IMR-90 (cell line): ENCODE measurements at regions not wholly inside any gene's neighbourhood (a gene's known extent, or its start where the extent isn't known, plus 50 kb on each side); places are given as distances from the start of the nearest gene placed in this dataset.

Source experiments
- ATAC-seq: fragments of 200-7000 bp; cut with Tn5 transposase; 2 replicates; pipeline ENCODE4 v1.9.1; 2020; ENCODE audit warnings: low read depth, mild to moderate bottlenecking, moderate library complexity
- BruUV-seq: library from RNA; stranded (reverse); fragments of 400-500 nt; replicated peaks from 2 replicates; lab custom pipeline; 2021; lab: Mats Ljungman, UMichigan
- CTCF ChIA-PET: fragments of 300-600 bp; formaldehyde crosslinking; extraction: SDS; loops from one replicate; lab custom pipeline; 2021; ENCODE audit warnings: antibody characterized with exemption; lab: Yijun Ruan, JAX
- POLR2A ChIA-PET: fragments of 300-600 bp; sonication (Branson Sonifier 250); formaldehyde crosslinking; loops from one replicate; lab custom pipeline; 2022; ENCODE audit warnings: antibody characterized with exemption; ENCODE audit not compliant: unreplicated experiment; lab: Charles Lee
- DNase-seq: peaks from one replicate; pipeline ENCODE4 v3.0.0; 2013
- H2AFZ ChIP-seq: replicated peaks from 2 replicates; pipeline ENCODE3; 2013; ENCODE audit warnings: low read length, mild to moderate bottlenecking; ENCODE audit not compliant: poor library complexity
- H2AK5ac ChIP-seq: 2 replicates; pipeline ENCODE4 v1.6.1; 2013; ENCODE audit warnings: low read depth, low read length, inconsistent platforms
- H2AK9ac ChIP-seq: replicated peaks from 2 replicates; pipeline ENCODE3; 2013; ENCODE audit warnings: mild to moderate bottlenecking, low read depth, low read length, moderate library complexity; ENCODE audit not compliant: poor library complexity
- H2BK120ac ChIP-seq: 2 replicates; pipeline ENCODE4 v1.6.1; 2013; ENCODE audit warnings: low read depth, low read length, inconsistent platforms
- H2BK15ac ChIP-seq: 3 replicates; pipeline ENCODE4 v1.6.1; 2013; ENCODE audit warnings: low read depth, low read length, inconsistent platforms
- H2BK20ac ChIP-seq: 2 replicates; pipeline ENCODE4 v1.6.1; 2013; ENCODE audit warnings: low read depth, mild to moderate bottlenecking, inconsistent platforms, low read length, moderate library complexity
- H2BK5ac ChIP-seq: 2 replicates; pipeline ENCODE4 v1.6.1; 2013; ENCODE audit warnings: mild to moderate bottlenecking, low read depth, low read length, inconsistent platforms; ENCODE audit not compliant: poor library complexity, severe bottlenecking
- H3K14ac ChIP-seq: replicated peaks from 2 replicates; pipeline ENCODE4 v1.6.1; 2013; ENCODE audit warnings: low read depth, low read length, inconsistent platforms
- H3K18ac ChIP-seq: 2 replicates; pipeline ENCODE4 v1.6.1; 2013; ENCODE audit warnings: low read depth, low read length, control low read depth
- H3K23ac ChIP-seq: 2 replicates; pipeline ENCODE4 v1.6.1; 2013; ENCODE audit warnings: low read depth, low read length, inconsistent platforms
- H3K27ac ChIP-seq: 2 replicates; pipeline ENCODE4 v1.5.1; 2013; ENCODE audit warnings: mild to moderate bottlenecking, control low read depth, low read length; ENCODE audit not compliant: insufficient read depth
- H3K27me3 ChIP-seq: 2 replicates; pipeline ENCODE4 v1.6.1; 2013; ENCODE audit warnings: low read length; ENCODE audit not compliant: control insufficient read depth, insufficient read depth
- H3K36me3 ChIP-seq: 2 replicates; pipeline ENCODE4 v1.6.1; 2013; ENCODE audit warnings: low read length, mixed read lengths; ENCODE audit not compliant: control insufficient read depth, insufficient read depth
- H3K4ac ChIP-seq: 2 replicates; pipeline ENCODE4 v1.6.1; 2013; ENCODE audit warnings: low read depth, low read length, inconsistent platforms
- H3K4me1 ChIP-seq: 2 replicates; pipeline ENCODE4 v1.6.1; 2013; ENCODE audit warnings: low read length, mixed read lengths; ENCODE audit not compliant: control insufficient read depth, insufficient read depth
- H3K4me2 ChIP-seq: 2 replicates; pipeline ENCODE4 v1.6.1; 2013; ENCODE audit warnings: low read depth, mild to moderate bottlenecking, control low read depth, low read length, moderate library complexity
- H3K4me3 ChIP-seq: 2 replicates; pipeline ENCODE4 v1.5.1; 2013; ENCODE audit warnings: low read depth, mild to moderate bottlenecking, control low read depth, low read length, moderate library complexity; ENCODE audit not compliant: insufficient read depth
- H3K56ac ChIP-seq: 2 replicates; pipeline ENCODE4 v1.6.1; 2013; ENCODE audit warnings: low read length, inconsistent platforms; ENCODE audit not compliant: insufficient read depth; ENCODE audit errors: extremely low read depth
- H3K79me1 ChIP-seq, 2 experiments: 2 replicates each; pipeline ENCODE4 v1.6.1; 2013; ENCODE audit warnings: low read length in 2 of 2, inconsistent platforms in 1 of 2, low read depth in 1 of 2
- H3K9ac ChIP-seq: 2 replicates; pipeline ENCODE4 v1.6.1; 2013; ENCODE audit warnings: low read depth, low read length, control low read depth
- H3K9me1 ChIP-seq: 2 replicates; pipeline ENCODE4 v1.6.1; 2013; ENCODE audit warnings: low read length, inconsistent platforms; ENCODE audit not compliant: insufficient read depth
- H3K9me3 ChIP-seq: 2 replicates; pipeline ENCODE4 v1.6.1; 2013; ENCODE audit warnings: low read length; ENCODE audit not compliant: control insufficient read depth, insufficient read depth
- H4K20me1 ChIP-seq: 2 replicates; pipeline ENCODE4 v1.6.1; 2013; ENCODE audit warnings: low read length, inconsistent platforms; ENCODE audit not compliant: insufficient read depth
- H4K5ac ChIP-seq: 2 replicates; pipeline ENCODE4 v1.6.1; 2013; ENCODE audit warnings: mild to moderate bottlenecking, low read depth, low read length, control low read depth
- H4K8ac ChIP-seq, 2 experiments: 2 replicates each; pipeline ENCODE4 v1.6.1; 2013; ENCODE audit warnings: low read depth in 2 of 2, low read length in 2 of 2, control low read depth in 1 of 2, inconsistent platforms in 1 of 2
- H4K91ac ChIP-seq: 2 replicates; pipeline ENCODE4 v1.6.1; 2013; ENCODE audit warnings: low read depth, low read length, inconsistent platforms; ENCODE audit not compliant: insufficient read depth
- BHLHE40 ChIP-seq: fragments of 150-350 bp; IDR thresholded peaks from 2 replicates; pipeline ENCODE4 v1.6.1; 2016; ENCODE audit warnings: mild to moderate bottlenecking, low read depth, low read length
- CEBPB ChIP-seq: IDR thresholded peaks from 2 replicates; pipeline ENCODE4 v1.6.1; 2012; ENCODE audit warnings: low read depth, low read length, improper control_type of control experiment
- CHD1 ChIP-seq: IDR thresholded peaks from 2 replicates; pipeline ENCODE4 v1.6.1; 2012; ENCODE audit warnings: low read depth, low read length, improper control_type of control experiment
- CTCF ChIP-seq: conservative IDR thresholded peaks from 2 replicates; pipeline ENCODE4 v1.5.1; 2012; ENCODE audit warnings: mild to moderate bottlenecking, low read depth, low read length, improper control_type of control experiment
- FOS ChIP-seq: fragments of 150-350 bp; IDR thresholded peaks from 2 replicates; pipeline ENCODE4 v1.6.1; 2016; ENCODE audit warnings: low read depth, low read length
- MAFK ChIP-seq: IDR thresholded peaks from 2 replicates; pipeline ENCODE4 v1.6.1; 2012; ENCODE audit warnings: low read depth, low read length, improper control_type of control experiment
- MAZ ChIP-seq: IDR thresholded peaks from 2 replicates; pipeline ENCODE4 v1.6.1; 2012; ENCODE audit warnings: low read depth, mild to moderate bottlenecking, low read length, improper control_type of control experiment, moderate library complexity, borderline replicate concordance
- MXI1 ChIP-seq: IDR thresholded peaks from 2 replicates; pipeline ENCODE4 v1.6.1; 2012; ENCODE audit warnings: low read depth, mild to moderate bottlenecking, low read length, moderate library complexity, borderline replicate concordance
- NFE2L2 ChIP-seq: fragments of 150-350 bp; IDR thresholded peaks from 2 replicates; pipeline ENCODE4 v1.6.1; 2016; ENCODE audit warnings: low read depth, mild to moderate bottlenecking, low read length
- POLR2A ChIP-seq: IDR thresholded peaks from 2 replicates; pipeline ENCODE4 v1.6.1; 2012; ENCODE audit warnings: mild to moderate bottlenecking, low read depth, low read length
- RAD21 ChIP-seq: IDR thresholded peaks from 2 replicates; pipeline ENCODE4 v1.6.1; 2012; ENCODE audit warnings: low read length, improper control_type of control experiment
- RCOR1 ChIP-seq: IDR thresholded peaks from 2 replicates; pipeline ENCODE4 v1.6.1; 2012; ENCODE audit warnings: mild to moderate bottlenecking, low read length, improper control_type of control experiment; ENCODE audit not compliant: insufficient replicate concordance
- RFX5 ChIP-seq: IDR thresholded peaks from 2 replicates; pipeline ENCODE4 v1.8.0; 2012; ENCODE audit warnings: low read depth, mild to moderate bottlenecking, low read length, moderate library complexity
- SMC3 ChIP-seq: fragments of 150-350 bp; IDR thresholded peaks from 2 replicates; pipeline ENCODE4 v1.6.1; 2016; ENCODE audit warnings: low read depth, mild to moderate bottlenecking, antibody characterized with exemption, low read length, moderate library complexity
- dilution Hi-C: fragments of 300-500 bp; cut with HindIII; formaldehyde crosslinking; loops from one replicate; pipeline ENCODE4 v1.14.3; 2018; ENCODE audit warnings: low sequenced_read_pairs; ENCODE audit not compliant: unreplicated experiment
- in situ Hi-C: fragments of 300-500 bp; cut with MboI; formaldehyde crosslinking; loops from 3 replicates; pipeline ENCODE4 v1.14.3; 2019; ENCODE audit warnings: low sequenced_read_pairs, inconsistent platforms, mixed read lengths
- intact Hi-C: fragments of 100-400 bp; cut with micrococcal nuclease; formaldehyde crosslinking; loops from 2 replicates; pipeline ENCODE4 v1.10.0; 2022
- TF ChIP-seq, protein P1 (sequence below): fragments of 150-350 bp; IDR thresholded peaks from 2 replicates; pipeline ENCODE4 v1.6.1; 2016; ENCODE audit warnings: low read depth, mild to moderate bottlenecking, low read length, moderate library complexity, borderline replicate concordance
- TF ChIP-seq, protein P2 (sequence below): fragments of 150-350 bp; IDR thresholded peaks from 2 replicates; pipeline ENCODE4 v1.6.1; 2017; ENCODE audit warnings: mild to moderate bottlenecking, antibody characterized with exemption, low read length, low read depth

DNA sequence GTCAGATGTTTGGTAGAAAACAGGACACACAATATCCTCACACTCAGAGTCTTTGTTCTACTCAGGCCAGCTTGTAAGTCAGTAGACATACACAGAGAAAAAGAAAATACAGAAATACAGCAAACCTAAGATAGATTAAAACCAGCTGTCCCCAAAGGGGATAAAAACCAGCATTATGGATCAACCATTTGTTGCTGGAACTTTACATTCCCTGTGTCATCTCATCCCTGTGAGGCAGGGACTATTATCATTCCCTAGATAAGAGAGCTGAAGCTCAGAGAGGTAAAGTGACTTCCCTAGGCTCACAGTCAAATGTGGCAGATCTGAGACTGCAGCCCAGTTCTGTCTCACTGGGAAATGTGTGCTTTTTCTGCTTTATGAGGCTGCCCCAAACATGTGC is 80.7 kb downstream of the DMRTA2 start:
- Histone ChIP-seq H3K9me3 (no peaks in the 10 kb centered on the region), H3K18ac (no peak overlapping the region), H4K5ac (no peak overlapping the region), H2AFZ (no peak overlapping the region), H4K91ac (no peak overlapping the region), H3K9ac (no peak overlapping the region), H2AK9ac (no peak overlapping the region), H3K27me3 (no peaks in the 10 kb centered on the region; the same call in 1 of the 2 replicates), H2BK5ac (no peak overlapping the region), H3K4me2 (no peak overlapping the region), H3K36me3 (no peaks in the 10 kb centered on the region), H4K8ac (no peak overlapping the region), H3K79me1 (no peaks in the 10 kb centered on the region), H3K56ac (no peak overlapping the region), H4K20me1 (no peaks in the 10 kb centered on the region), H2BK20ac (no peak overlapping the region), H2BK120ac (no peak overlapping the region), H3K9me1 (no peaks in the 10 kb centered on the region), H3K4me3 (no peak overlapping the region), H3K27ac (no peak overlapping the region), H2BK15ac (no peak overlapping the region), H2AK5ac (no peak overlapping the region), H3K14ac (no peak overlapping the region), H3K4ac (no peak overlapping the region), H3K23ac (no peak overlapping the region), H3K4me1 (no peaks in the 10 kb centered on the region)
- DNase-seq = no peak
- dilution Hi-C loops = no loop called here
- POLR2A ChIA-PET = no interaction called here
- TF ChIP-seq BHLHE40 = no peak
- TF ChIP-seq CTCF = no peak
- no peak for TF ChIP-seq CEBPB
- TF ChIP-seq RFX5 = no peak
- TF ChIP-seq, protein P1, sequence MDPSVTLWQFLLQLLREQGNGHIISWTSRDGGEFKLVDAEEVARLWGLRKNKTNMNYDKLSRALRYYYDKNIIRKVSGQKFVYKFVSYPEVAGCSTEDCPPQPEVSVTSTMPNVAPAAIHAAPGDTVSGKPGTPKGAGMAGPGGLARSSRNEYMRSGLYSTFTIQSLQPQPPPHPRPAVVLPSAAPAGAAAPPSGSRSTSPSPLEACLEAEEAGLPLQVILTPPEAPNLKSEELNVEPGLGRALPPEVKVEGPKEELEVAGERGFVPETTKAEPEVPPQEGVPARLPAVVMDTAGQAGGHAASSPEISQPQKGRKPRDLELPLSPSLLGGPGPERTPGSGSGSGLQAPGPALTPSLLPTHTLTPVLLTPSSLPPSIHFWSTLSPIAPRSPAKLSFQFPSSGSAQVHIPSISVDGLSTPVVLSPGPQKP = no peak
- TF ChIP-seq POLR2A = no peak
- TF ChIP-seq RCOR1 = no peak
- TF ChIP-seq SMC3 = no peak
- TF ChIP-seq, protein P2, sequence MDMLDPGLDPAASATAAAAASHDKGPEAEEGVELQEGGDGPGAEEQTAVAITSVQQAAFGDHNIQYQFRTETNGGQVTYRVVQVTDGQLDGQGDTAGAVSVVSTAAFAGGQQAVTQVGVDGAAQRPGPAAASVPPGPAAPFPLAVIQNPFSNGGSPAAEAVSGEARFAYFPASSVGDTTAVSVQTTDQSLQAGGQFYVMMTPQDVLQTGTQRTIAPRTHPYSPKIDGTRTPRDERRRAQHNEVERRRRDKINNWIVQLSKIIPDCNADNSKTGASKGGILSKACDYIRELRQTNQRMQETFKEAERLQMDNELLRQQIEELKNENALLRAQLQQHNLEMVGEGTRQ = no peak
- no peak for TF ChIP-seq FOS
- no peak for TF ChIP-seq MAFK
- TF ChIP-seq MXI1 = no peak
- TF ChIP-seq MAZ = no peak
- TF ChIP-seq CHD1 = no peak
- TF ChIP-seq RAD21 = no peak
- TF ChIP-seq NFE2L2 = no peak
- BruUV-seq = no TSS peak
- in situ Hi-C loops = loop anchor here (10.0 kb wide), 1 partner anchor 1668 kb away; no protein-coding TSS in a partner anchor
- intact Hi-C loops = loop anchor here (10.0 kb wide), 1 partner anchor 1768 kb away; no protein-coding TSS in a partner anchor
- ATAC-seq = no peak
- CTCF ChIA-PET = interaction anchor here (1.1 kb wide), 1 partner anchor 12 kb away, joined by 3 read pairs; no protein-coding TSS in a partner anchor
